ENCODE measurements at regions not wholly inside any gene's neighbourhood (a gene's known extent, or its start where the extent isn't known, plus 50 kb on each side); places are given as distances from the start of the nearest gene placed in this dataset.

DNA sequence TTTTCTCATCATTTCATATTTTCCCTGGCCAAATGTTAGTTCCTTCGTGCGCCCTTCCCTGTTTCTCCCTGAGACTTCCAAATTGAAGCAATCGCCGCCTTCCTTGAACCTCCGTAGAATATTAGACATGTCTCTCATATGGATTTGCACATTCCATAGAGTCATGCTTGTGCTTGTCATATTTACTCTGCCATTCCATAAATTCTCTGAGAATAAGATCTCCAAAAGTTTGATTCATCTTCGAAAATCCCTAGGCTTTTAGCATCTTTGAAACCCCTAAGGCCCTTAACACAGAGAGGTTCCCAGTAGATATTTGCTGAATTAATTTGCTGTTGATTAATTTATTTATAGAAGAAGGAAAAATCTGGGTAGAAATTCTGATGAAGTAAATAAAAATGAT is 202.2 kb upstream of the PIK3C3 start:
- TF ChIP-seq POLR2A (IDR thresholded peaks at IDR 0.05) = no peak
- TF ChIP-seq, protein P1, sequence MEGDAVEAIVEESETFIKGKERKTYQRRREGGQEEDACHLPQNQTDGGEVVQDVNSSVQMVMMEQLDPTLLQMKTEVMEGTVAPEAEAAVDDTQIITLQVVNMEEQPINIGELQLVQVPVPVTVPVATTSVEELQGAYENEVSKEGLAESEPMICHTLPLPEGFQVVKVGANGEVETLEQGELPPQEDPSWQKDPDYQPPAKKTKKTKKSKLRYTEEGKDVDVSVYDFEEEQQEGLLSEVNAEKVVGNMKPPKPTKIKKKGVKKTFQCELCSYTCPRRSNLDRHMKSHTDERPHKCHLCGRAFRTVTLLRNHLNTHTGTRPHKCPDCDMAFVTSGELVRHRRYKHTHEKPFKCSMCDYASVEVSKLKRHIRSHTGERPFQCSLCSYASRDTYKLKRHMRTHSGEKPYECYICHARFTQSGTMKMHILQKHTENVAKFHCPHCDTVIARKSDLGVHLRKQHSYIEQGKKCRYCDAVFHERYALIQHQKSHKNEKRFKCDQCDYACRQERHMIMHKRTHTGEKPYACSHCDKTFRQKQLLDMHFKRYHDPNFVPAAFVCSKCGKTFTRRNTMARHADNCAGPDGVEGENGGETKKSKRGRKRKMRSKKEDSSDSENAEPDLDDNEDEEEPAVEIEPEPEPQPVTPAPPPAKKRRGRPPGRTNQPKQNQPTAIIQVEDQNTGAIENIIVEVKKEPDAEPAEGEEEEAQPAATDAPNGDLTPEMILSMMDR (IDR thresholded peaks at IDR 0.05) = no peak
- TF ChIP-seq POLR2AphosphoS5 (IDR thresholded peaks at IDR 0.05) = no peak
- no peak for TF ChIP-seq EP300 (IDR thresholded peaks at IDR 0.05)
